Activated naive CD4-positive, alpha-beta T cell treated with anti-CD3 and anti-CD28 coated beads, Interleukin-2, amount 50 U/mL, for 72 hours (primary cell): ENCODE measurements at regions not wholly inside any gene's neighbourhood (a gene's known extent, or its start where the extent isn't known, plus 50 kb on each side); places are given as distances from the start of the nearest gene placed in this dataset.
"Not testable (repeated sequence)": the region's sequence is repeated elsewhere in the genome, so short reads cannot be mapped to it uniquely, and the experiment has no call there.

Experiments
- ATAC-seq, 2 donors: fragments of 150-1000 bp; cut with Tn5 transposase; 2 replicates each; pipeline ENCODE4 v1.10.0; 2021; ENCODE audit warnings: mild to moderate bottlenecking in 2 of 2, moderate library complexity in 2 of 2
- DNase-seq, 2 donors: peaks; one replicate each; pipeline ENCODE4 v3.0.0; 2021 to 2022; ENCODE audit warnings: low spot score in 2 of 2
- H3K27ac Mint-ChIP-seq, 2 donors: one replicate each; pipeline ENCODE4 v1.8.0; 2022; ENCODE audit warnings: mild to moderate bottlenecking in 2 of 2, mixed read lengths in 2 of 2
- H3K36me3 Mint-ChIP-seq, 2 donors: one replicate each; pipeline ENCODE4 v1.8.0; 2022; ENCODE audit warnings: mixed read lengths in 2 of 2
- H3K9me3 Mint-ChIP-seq, 2 donors: one replicate each; pipeline ENCODE4 v1.8.0; 2022; ENCODE audit warnings: mixed read lengths in 2 of 2

DNA sequence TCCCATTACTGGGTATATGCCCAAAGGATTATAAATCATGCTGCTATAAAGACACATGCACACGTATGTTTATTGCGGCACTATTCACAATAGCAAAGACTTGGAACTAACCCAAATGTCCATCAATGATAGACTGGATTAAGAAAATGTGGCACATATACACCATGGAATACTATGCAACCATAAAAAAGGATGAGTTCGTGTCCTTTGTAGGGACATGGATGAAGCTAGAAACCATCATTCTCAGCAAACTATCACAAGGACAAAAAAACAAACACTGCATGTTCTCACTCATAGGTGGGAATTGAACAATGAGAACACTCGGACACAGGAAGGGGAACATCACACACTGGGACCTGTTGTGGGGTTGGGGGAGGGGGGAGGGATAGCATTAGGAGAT lies 188.3 kb downstream of the SPTSSA start:
- DNase-seq, ATAC-seq, H3K9me3 Mint-ChIP-seq, H3K36me3 Mint-ChIP-seq, H3K27ac Mint-ChIP-seq: not testable (repeated sequence)

DNA sequence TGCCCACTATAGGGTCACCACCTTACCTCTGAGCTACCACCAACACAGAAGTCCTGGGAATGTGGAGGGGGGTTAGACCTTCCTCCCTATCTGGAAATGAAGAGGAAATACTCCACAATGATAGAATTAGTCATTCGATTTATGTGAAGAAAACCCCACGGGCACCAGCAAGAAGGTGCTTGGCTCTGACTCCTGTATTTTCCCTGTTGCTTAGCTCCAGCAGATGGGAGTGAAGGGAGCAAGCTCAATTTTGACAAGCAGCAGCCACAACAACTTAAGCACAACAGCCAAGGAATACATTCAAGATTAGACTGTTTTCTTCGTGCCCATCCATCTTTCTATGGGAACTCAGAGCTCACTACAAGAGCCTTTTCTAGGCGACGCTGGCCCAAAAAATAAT lies 191.7 kb downstream of the SPTSSA start:
- H3K9me3 Mint-ChIP-seq: no peaks in the 10 kb centered on the region
- no peak for DNase-seq
- H3K27ac Mint-ChIP-seq: no peak overlapping the region
- H3K36me3 Mint-ChIP-seq: no peaks in the 10 kb centered on the region
- ATAC-seq: no peak

GRCh38 chr14:34266344-34266743 lies 195.7 kb downstream of the SPTSSA start:
- Mint-ChIP-seq H3K9me3 (no peaks in the 10 kb centered on the region), H3K36me3 (no peaks in the 10 kb centered on the region), H3K27ac (no peak overlapping the region)
- ATAC-seq (no peak), DNase-seq (no peak)

DNA sequence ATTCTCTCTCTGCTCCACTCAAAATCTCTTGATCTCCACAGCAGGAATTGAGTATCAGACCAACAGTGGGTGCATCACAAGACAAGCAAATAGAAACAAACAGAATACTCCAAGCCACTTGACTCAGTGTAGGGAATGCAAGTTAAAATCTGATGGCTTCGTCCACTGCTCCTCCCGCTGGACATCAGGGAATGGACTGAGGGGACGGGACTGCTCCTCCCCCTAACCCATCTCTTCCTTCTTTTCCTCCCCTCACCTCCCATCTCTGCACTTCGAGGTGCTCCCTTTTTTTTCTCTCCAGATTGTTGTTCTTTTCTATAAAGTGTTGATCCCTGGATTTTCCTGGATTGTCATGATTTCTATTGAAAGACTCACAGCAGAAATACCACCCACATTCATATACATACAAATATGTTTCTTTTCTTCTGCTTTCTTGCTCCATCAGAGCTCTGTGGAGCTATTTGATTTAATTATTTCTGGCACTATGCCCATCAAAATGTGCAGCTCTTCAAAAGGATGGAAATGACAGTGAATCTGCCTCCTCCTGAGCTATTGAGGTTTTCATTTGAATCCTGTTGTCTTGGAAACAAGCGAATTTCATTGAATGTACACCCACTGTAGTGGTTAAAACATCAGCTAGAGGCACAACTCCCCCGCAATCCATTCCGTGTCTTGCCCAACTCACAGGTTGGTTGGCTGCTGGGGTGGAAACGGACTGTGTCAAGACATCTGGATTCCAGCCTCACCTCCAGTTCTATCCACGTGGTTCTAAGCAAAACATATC lies 199.7 kb downstream of the SPTSSA start:
- no peak overlapping the region for H3K27ac Mint-ChIP-seq
- DNase-seq (no peak), ATAC-seq (no peak)
- no peaks in the 10 kb centered on the region for H3K9me3 Mint-ChIP-seq
- H3K36me3 Mint-ChIP-seq: no peaks in the 10 kb centered on the region

GRCh38 chr14:34259996-34260395 lies 202.0 kb downstream of the SPTSSA start:
- H3K9me3 Mint-ChIP-seq: no peaks in the 10 kb centered on the region
- no peak overlapping the region for H3K27ac Mint-ChIP-seq
- no peaks in the 10 kb centered on the region for H3K36me3 Mint-ChIP-seq
- DNase-seq: no peak
- no peak for ATAC-seq

- H3K27ac Mint-ChIP-seq: no peak overlapping the region
- H3K9me3 Mint-ChIP-seq: no peaks in the 10 kb centered on the region
- no peaks in the 10 kb centered on the region for H3K36me3 Mint-ChIP-seq
- ATAC-seq (no peak), DNase-seq (no peak)
These were observed 203.7 kb downstream of the SPTSSA start for GRCh38 chr14:34258318-34258717.

- no peak for ATAC-seq
- Mint-ChIP-seq H3K27ac (no peak overlapping the region), H3K36me3 (no peaks in the 10 kb centered on the region), H3K9me3 (no peaks in the 10 kb centered on the region)
- no peak for DNase-seq
These were observed 204.5 kb downstream of the SPTSSA start for GRCh38 chr14:34257505-34257904.

DNA sequence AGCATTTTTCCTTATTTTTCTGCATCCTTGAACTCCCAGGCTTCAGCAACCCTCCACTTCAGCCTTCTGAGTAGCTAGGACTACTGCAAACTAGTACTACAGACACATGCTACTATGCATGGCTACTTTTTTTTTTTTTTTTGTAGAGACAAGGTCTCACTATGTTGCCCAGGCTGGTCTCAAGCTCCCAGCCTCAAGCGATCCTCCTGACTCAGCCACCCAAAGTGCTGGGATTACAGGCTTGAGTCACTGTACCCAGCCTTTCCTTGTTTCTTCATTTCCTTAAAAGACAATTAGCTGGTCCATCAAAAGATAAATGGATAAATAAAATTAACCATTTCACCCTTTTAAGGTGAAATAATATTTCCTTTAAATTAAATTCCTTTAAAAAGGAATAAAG lies 205.8 kb downstream of the SPTSSA start:
- DNase-seq (no peak), ATAC-seq (no peak)
- Mint-ChIP-seq H3K27ac (no peak overlapping the region), H3K36me3 (no peaks in the 10 kb centered on the region), H3K9me3 (no peaks in the 10 kb centered on the region)

DNA sequence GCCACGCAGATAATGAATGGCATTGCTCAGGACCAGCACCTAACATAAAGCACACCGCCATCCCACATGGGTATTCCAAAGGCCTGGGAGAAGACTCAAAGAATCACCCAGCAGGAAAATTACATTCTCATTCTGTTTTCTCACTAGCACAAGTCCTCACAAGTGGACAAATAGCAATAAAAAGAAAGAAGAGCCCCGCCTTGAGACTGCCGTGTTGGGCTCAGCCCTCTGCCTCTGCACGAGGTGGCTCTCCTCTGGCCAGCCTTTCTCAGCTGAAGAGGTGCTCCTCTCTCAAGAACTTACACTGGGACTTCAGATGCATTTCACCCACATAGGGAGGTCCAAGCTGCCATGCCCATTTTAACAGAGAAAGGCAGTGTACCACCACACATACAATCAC lies 207.5 kb downstream of the SPTSSA start:
- ATAC-seq (no peak), DNase-seq (no peak)
- Mint-ChIP-seq H3K36me3 (no peaks in the 10 kb centered on the region), H3K27ac (no peak overlapping the region), H3K9me3 (no peaks in the 10 kb centered on the region)

DNA sequence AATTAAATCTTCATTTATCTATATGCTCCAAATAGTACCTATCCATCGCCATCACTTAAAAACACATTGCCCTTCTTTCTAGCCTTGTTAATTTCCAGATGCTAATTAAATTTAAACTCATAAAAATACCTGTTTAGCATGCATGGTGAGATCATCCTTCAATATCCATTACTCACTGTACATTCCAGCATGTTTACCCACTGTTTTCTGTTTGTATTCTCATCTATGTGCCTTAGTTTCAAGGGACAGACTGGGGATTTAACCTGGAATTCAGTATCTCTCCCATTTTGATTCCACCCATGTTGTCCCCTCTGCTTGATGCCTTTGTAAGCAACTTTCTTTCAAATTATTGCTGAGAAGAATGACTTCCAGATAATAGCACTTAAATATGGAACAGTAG lies 208.0 kb downstream of the SPTSSA start:
- no peak for DNase-seq
- Mint-ChIP-seq H3K36me3 (no peaks in the 10 kb centered on the region), H3K27ac (no peak overlapping the region), H3K9me3 (no peaks in the 10 kb centered on the region)
- ATAC-seq: no peak

GRCh38 chr14:34252227-34252626 lies 209.8 kb downstream of the SPTSSA start:
- no peak overlapping the region for H3K27ac Mint-ChIP-seq
- ATAC-seq: no peak

GRCh38 chr14:34251662-34252061 lies 210.4 kb downstream of the SPTSSA start:
- Mint-ChIP-seq H3K9me3 (no peaks in the 10 kb centered on the region), H3K36me3 (no peaks in the 10 kb centered on the region), H3K27ac (no peak overlapping the region)
- DNase-seq: no peak
- ATAC-seq: no peak

More at GRCh38 chr14:34252227-34252626, 209.8 kb downstream of the SPTSSA start:
- no peaks in the 10 kb centered on the region for H3K9me3 Mint-ChIP-seq
- no peaks in the 10 kb centered on the region for H3K36me3 Mint-ChIP-seq
- no peak for DNase-seq

DNA sequence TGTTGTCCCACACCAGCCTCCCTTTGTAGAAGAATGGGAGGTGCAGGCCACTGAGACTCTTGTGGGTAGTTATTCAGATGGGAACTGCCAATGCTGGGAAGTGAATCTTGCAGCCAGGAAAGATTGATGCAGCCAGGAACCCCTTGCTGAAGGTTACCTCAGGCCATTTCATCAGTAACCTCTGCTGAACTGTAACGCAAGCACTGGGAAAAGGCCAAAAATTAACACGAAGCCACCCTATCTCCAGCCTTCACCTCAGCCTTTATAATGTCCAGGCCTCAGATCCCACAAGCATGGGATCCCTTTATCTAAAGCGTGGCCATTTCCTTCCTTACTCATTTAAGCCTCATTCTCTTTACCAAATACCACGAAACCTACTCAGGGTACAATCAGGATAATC lies 211.1 kb downstream of the SPTSSA start:
- DNase-seq (no peak), ATAC-seq (no peak)
- Mint-ChIP-seq H3K36me3 (no peaks in the 10 kb centered on the region), H3K27ac (no peak overlapping the region), H3K9me3 (no peaks in the 10 kb centered on the region)

GRCh38 chr14:34247605-34248004 lies 214.4 kb downstream of the SPTSSA start:
- ATAC-seq (no peak), DNase-seq (no peak)
- no peak overlapping the region for H3K27ac Mint-ChIP-seq
- no peaks in the 10 kb centered on the region for H3K9me3 Mint-ChIP-seq
- no peaks in the 10 kb centered on the region for H3K36me3 Mint-ChIP-seq

GRCh38 chr14:34246206-34246605 lies 215.8 kb downstream of the SPTSSA start:
- DNase-seq (no peak), ATAC-seq (no peak)
- Mint-ChIP-seq H3K9me3 (no peaks in the 10 kb centered on the region), H3K27ac (no peak overlapping the region), H3K36me3 (no peaks in the 10 kb centered on the region)

DNA sequence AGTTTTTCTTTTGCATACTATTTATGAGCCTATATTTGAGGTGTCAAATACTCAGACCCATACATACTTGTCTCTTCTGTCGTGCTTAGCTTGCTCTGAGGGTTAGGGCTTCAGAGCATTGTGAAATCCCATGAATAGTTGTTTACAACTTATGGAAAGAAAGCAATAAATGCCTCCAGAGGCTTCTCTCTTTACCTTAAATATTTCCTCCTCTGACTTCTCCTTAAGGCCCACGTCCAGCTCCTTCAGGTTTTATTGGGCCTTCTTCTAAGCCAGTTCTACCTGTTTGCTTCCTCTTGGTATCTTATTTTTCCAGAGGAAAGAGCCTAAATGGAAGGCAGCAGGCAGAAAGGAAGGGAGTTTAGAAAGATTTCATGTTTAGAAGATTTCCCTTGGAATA lies 218.6 kb downstream of the SPTSSA start:
- Mint-ChIP-seq H3K36me3 (no peaks in the 10 kb centered on the region), H3K27ac (no peak overlapping the region), H3K9me3 (no peaks in the 10 kb centered on the region)
- ATAC-seq: no peak
- DNase-seq: no peak

GRCh38 chr14:34243001-34243400 lies 219.0 kb downstream of the SPTSSA start:
- no peak for DNase-seq
- H3K36me3 Mint-ChIP-seq: no peaks in the 10 kb centered on the region
- H3K27ac Mint-ChIP-seq: no peak overlapping the region

DNA sequence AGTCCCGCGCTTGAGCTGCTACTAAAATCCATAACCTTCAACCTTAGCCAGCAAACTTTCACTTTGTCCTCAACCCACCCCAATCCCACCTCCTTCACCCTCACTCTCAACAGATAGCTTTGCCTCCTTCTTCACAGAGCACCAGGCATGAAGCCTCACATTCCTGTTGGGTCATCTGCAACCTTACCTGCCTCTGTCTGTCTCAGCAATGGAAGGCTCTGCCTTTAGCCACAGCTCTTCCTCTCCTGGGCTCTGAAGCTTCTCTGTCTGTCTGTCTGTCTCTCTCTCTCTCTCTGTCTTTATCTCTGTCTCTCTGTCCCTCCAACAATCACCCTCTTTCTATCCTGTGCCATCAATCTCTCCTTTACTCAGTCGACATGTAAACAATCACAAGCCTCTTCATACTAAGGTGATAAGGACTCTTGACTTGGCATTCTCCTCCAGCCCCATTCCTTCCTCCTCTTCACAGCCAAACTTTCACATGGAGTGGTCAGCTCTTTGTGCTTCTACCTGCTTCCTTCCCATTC lies 220.8 kb downstream of the SPTSSA start:
- no peaks in the 10 kb centered on the region for H3K9me3 Mint-ChIP-seq
- no peaks in the 10 kb centered on the region for H3K36me3 Mint-ChIP-seq

More at GRCh38 chr14:34243001-34243400, 219.0 kb downstream of the SPTSSA start:
- no peaks in the 10 kb centered on the region for H3K9me3 Mint-ChIP-seq
- ATAC-seq: no peak

More for the DNA sequence above, 220.8 kb downstream of the SPTSSA start:
- DNase-seq (no peak), ATAC-seq (no peak)
- H3K27ac Mint-ChIP-seq: no peak overlapping the region
